Muscle layer of colon (tissue), 2 donors: ENCODE measurements at regions not wholly inside any gene's neighbourhood (a gene's known extent, or its start where the extent isn't known, plus 50 kb on each side); places are given as distances from the start of the nearest gene placed in this dataset.

Source experiments
- H3K27ac ChIP-seq: one replicate; pipeline ENCODE4 v1.7.0; 2013; ENCODE audit warnings: low read depth, mild to moderate bottlenecking, low read length, moderate library complexity
- H3K27me3 ChIP-seq, 2 donors: one replicate each; pipeline ENCODE4 v1.7.0; 2013; ENCODE audit warnings: low read length in 2 of 2, mild to moderate bottlenecking in 2 of 2; ENCODE audit not compliant: insufficient read depth in 2 of 2, control insufficient read depth in 1 of 2
- H3K36me3 ChIP-seq: one replicate; pipeline ENCODE4 v1.7.0; 2013; ENCODE audit warnings: mild to moderate bottlenecking, low read length; ENCODE audit not compliant: insufficient read depth
- H3K4me1 ChIP-seq: one replicate; pipeline ENCODE4 v1.7.0; 2013; ENCODE audit warnings: mild to moderate bottlenecking, low read length; ENCODE audit not compliant: insufficient read depth
- H3K4me3 ChIP-seq, 2 donors: one replicate each; pipeline ENCODE4 v1.7.0; 2013; ENCODE audit warnings: low read length in 2 of 2, low read depth in 1 of 2, mild to moderate bottlenecking in 1 of 2, moderate library complexity in 1 of 2
- H3K9ac ChIP-seq: one replicate; pipeline ENCODE4 v1.7.0; 2013; ENCODE audit warnings: low read length
- H3K9me3 ChIP-seq: one replicate; pipeline ENCODE4 v1.7.0; 2013; ENCODE audit warnings: mild to moderate bottlenecking, low read length
- donor health status: abdominal sarcoma.
- donor health status: Adenocarcinoma of cecum.

DNA sequence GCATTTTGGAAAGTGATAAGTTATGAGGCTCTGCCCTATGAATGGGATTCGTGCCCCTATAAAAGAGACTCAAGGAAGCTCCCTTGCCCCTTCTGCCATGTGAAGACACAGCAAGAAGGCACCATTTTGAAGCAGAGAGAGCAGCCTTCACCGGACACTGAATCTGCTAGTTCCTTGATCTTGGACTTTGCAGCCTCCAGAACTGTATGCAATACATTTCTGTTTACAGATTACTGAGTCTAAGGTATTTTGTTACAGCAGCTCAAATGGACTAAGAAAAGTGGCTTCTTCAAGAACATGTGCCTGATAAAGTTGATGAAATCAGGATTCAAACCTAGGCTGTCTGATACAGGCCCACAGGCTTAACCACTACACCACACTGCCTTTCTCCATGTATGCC is 131.6 kb upstream of the MAP3K1 start:
- Histone ChIP-seq H3K4me1 (no peaks in the 10 kb centered on the region), H3K4me3 (no peak overlapping the region), H3K27me3 (no peaks in the 10 kb centered on the region), H3K9me3 (no peaks in the 10 kb centered on the region), H3K36me3 (no peaks in the 10 kb centered on the region), H3K27ac (no peak overlapping the region), H3K9ac (no peak overlapping the region)

DNA sequence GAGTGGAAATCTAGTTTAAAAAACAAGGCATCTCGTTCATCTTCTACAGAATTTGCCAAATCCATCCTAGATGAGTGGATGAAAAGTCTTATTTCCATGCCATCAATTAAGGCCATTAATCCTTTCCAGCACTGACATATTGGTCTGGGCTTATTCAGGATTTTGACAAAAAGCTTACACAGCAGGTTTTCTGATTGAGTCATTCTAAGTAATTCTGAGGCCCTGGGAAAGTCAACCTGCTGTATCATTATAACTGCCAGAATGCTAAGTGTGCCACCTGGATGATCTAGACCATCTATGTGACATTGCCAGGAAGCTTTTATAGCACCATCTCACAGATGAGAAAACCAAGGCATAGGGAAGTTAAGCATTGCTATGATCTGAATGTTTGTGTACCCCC is 132.1 kb upstream of the MAP3K1 start:
- H3K4me3 ChIP-seq: no peak overlapping the region
- no peaks in the 10 kb centered on the region for H3K27me3 ChIP-seq
- H3K4me1 ChIP-seq: no peaks in the 10 kb centered on the region
- H3K9ac ChIP-seq: no peak overlapping the region
- no peaks in the 10 kb centered on the region for H3K9me3 ChIP-seq
- H3K36me3 ChIP-seq: no peaks in the 10 kb centered on the region
- H3K27ac ChIP-seq: no peak overlapping the region

DNA sequence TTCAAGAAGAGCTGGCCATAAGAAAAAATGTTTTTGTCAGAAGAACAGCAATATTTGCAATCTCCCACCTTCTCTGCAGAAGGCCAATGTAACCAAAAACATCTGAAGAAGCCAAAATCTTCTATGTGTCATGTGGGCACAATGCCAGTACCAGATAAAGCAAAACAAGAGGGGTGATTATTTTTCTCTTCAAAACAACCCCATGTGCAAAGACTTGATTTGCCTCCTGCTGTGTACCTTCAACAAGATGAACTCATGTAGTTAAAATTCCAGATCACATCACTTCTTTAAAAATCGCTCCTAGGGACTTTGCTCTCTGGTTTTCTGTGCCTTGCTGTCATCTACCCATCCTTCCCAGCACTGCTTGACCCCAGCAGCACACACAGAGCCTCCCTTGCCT is 134.0 kb upstream of the MAP3K1 start:
- no peaks in the 10 kb centered on the region for H3K36me3 ChIP-seq
- no peak overlapping the region for H3K9ac ChIP-seq
- no peak overlapping the region for H3K27ac ChIP-seq
- no peak overlapping the region for H3K4me3 ChIP-seq
- H3K27me3 ChIP-seq: no peaks in the 10 kb centered on the region
- no peaks in the 10 kb centered on the region for H3K9me3 ChIP-seq
- H3K4me1 ChIP-seq: no peaks in the 10 kb centered on the region

DNA sequence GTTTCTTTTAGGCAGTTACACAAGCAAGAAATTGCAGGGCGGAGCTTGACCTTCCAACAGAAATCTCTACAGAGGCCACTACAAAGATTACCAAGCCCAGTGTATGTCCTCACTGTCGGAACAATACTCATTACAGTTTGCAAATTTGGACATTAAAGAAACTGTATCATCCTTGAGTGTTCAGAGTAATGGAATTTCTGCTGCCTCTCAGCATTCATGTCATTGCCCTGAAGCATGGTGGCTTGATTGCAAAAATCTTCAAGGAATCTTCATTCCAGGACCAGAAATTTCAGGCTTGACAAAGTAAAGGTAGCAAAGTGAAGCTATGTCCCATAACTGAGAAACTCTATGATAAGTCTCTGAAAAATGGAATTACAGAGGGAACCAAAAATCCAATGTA is 134.6 kb upstream of the MAP3K1 start:
- no peak overlapping the region for H3K27ac ChIP-seq
- H3K4me3 ChIP-seq: no peak overlapping the region
- no peaks in the 10 kb centered on the region for H3K36me3 ChIP-seq
- H3K9me3 ChIP-seq: no peaks in the 10 kb centered on the region
- H3K4me1 ChIP-seq: no peaks in the 10 kb centered on the region
- H3K9ac ChIP-seq: no peak overlapping the region
- no peaks in the 10 kb centered on the region for H3K27me3 ChIP-seq

DNA sequence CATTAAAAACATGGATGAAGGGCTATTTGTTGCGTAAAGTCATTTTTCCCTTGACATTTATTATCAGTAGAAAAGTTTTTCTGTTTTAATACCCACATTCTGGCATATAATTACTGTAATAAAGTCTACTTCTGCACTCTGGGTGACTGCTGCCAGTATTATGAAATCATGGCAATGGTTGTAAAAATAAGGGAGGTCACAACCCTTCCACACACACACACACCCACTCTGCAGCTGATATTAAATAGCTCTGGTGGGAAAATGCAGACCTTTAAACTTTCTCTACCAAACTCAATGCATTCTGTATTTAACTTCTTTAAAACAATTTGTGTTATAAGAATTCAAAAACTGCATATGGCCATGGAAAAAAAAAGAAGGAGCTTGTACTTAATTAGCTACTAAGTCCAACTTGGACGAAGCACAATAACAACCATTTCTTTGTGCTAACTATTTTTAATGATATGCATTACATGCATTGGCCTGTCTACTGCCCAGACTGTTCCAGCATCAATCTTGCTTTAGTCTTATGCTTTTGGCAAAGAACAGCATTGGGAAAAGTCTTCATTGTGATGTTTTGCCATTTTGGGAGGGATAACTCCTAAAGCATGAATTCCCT is 137.6 kb upstream of the MAP3K1 start:
- Histone ChIP-seq H3K9me3 (no peaks in the 10 kb centered on the region), H3K4me1 (no peaks in the 10 kb centered on the region), H3K36me3 (no peaks in the 10 kb centered on the region), H3K9ac (no peak overlapping the region), H3K4me3 (no peak overlapping the region), H3K27ac (no peak overlapping the region), H3K27me3 (no peaks in the 10 kb centered on the region)

DNA sequence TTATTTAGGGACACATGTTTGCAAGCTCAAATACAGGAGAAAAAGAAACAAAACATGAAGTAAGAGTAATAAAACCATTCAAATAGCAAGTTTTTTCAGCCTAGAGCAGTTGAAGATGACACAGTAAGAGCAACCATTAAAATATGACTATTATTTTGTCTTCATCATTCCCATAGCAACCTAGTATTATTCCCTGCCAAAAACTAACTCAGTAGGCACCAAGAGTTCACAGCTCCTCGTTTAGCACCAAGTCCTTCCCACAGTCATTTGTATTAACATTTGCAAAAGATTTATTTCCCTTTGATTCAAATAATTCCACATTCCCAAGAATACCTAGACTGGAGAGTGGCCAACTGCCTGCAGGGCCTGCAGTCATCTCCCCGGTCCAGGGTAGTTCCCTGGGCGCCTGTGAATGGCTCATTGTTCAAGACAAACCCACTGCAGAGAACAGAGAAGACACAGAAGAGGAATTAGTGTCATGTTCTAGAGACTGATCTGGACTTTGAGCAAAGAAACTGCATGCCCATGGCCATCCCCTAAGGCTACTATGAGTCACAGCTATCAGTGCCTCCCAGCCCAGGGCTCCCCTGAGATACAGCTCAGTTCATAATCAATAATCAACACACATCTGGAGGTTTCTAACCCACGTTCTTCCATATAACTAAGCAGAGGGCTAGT is 139.1 kb upstream of the MAP3K1 start:
- Histone ChIP-seq H3K36me3 (no peaks in the 10 kb centered on the region), H3K4me1 (no peaks in the 10 kb centered on the region), H3K4me3 (no peak overlapping the region), H3K9me3 (no peaks in the 10 kb centered on the region), H3K27me3 (no peaks in the 10 kb centered on the region), H3K9ac (no peak overlapping the region), H3K27ac (no peak overlapping the region)

DNA sequence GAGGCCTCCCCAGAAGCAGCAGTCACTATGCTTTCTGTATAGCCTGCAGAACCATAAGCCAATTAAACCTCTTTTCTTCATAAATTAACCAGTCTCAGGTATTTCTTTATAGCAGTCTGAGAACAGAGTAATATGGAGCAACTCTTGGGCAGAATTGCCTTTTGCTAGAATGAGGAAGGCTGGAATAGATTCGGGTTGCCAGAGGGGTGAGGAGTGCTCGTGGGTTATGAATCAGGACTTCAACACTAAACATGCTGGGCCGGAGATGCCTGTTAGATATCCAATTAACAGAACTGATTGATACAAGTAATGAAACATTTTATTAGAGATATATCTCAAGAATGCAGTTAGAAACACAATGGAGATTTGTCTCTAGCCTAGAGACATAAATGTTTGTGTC is 140.9 kb upstream of the MAP3K1 start:
- Histone ChIP-seq H3K27me3 (no peaks in the 10 kb centered on the region), H3K27ac (no peak overlapping the region), H3K9ac (no peak overlapping the region), H3K36me3 (no peaks in the 10 kb centered on the region), H3K4me1 (no peaks in the 10 kb centered on the region), H3K9me3 (no peaks in the 10 kb centered on the region), H3K4me3 (no peak overlapping the region)

DNA sequence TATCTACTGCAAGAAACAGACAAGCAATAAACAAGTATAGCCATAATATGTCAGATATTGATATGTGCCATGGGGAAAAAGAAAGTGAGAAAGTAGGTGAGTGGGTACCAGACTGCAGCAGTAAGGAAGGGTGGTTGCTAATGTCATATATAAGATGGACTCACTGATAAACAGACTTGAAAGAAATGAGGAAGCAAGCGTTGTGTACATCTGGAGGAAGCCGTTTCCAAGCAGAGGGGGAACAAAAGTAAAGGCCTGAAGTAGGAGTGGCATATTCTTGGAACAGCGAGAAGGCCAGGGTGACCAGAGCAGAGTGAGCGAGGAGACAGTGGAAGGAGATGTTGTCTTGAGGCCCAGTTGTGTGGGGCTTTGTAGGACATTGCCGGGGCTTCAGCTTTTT is 142.2 kb upstream of the MAP3K1 start:
- Histone ChIP-seq H3K36me3 (no peaks in the 10 kb centered on the region), H3K9ac (no peak overlapping the region), H3K9me3 (no peaks in the 10 kb centered on the region), H3K4me1 (no peaks in the 10 kb centered on the region), H3K4me3 (no peak overlapping the region), H3K27ac (no peak overlapping the region), H3K27me3 (no peaks in the 10 kb centered on the region)

DNA sequence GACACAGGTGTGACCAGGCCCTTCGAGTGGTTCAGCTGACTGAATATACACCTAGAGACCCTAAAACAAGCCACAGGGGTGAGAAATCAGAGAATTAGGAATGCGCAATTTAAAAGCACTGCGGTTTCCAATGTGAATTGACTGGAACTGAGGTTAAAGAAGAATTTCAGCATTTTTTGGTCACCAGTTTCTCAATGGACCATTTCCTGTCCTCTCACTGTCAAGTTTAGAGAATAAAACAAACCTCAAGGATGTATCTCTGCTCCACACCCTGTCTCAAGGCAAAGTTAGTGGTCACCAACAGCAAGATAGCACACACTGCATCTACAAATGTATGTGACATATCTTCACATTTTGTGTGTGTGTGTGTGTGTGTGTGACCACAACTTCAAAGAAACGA is 143.8 kb upstream of the MAP3K1 start:
- Histone ChIP-seq H3K36me3 (no peaks in the 10 kb centered on the region), H3K9ac (no peak overlapping the region), H3K27ac (no peak overlapping the region), H3K4me1 (no peaks in the 10 kb centered on the region), H3K9me3 (no peaks in the 10 kb centered on the region), H3K4me3 (no peak overlapping the region), H3K27me3 (no peaks in the 10 kb centered on the region)

DNA sequence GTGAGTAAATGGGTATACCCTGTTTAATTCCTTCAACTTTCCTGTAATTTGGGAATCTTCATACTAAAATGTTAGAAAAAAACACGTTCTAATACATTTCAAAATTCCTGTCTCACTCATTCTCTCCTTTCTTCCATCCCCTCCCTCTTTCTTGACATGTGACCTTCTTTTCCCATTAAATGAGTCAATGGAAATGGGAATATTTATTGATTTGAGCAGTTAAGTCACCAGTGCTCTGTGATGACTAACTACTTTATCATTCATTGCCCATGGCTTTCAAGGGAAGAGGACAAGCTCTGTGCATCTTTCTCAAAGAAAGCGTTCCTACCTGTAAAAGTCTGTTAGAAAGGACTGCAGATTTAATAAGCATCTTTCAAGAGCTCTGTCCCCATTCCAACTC is 144.4 kb upstream of the MAP3K1 start:
- Histone ChIP-seq H3K4me1 (no peaks in the 10 kb centered on the region), H3K9ac (no peak overlapping the region), H3K36me3 (no peaks in the 10 kb centered on the region), H3K27ac (no peak overlapping the region), H3K4me3 (no peak overlapping the region), H3K9me3 (no peaks in the 10 kb centered on the region), H3K27me3 (no peaks in the 10 kb centered on the region)

DNA sequence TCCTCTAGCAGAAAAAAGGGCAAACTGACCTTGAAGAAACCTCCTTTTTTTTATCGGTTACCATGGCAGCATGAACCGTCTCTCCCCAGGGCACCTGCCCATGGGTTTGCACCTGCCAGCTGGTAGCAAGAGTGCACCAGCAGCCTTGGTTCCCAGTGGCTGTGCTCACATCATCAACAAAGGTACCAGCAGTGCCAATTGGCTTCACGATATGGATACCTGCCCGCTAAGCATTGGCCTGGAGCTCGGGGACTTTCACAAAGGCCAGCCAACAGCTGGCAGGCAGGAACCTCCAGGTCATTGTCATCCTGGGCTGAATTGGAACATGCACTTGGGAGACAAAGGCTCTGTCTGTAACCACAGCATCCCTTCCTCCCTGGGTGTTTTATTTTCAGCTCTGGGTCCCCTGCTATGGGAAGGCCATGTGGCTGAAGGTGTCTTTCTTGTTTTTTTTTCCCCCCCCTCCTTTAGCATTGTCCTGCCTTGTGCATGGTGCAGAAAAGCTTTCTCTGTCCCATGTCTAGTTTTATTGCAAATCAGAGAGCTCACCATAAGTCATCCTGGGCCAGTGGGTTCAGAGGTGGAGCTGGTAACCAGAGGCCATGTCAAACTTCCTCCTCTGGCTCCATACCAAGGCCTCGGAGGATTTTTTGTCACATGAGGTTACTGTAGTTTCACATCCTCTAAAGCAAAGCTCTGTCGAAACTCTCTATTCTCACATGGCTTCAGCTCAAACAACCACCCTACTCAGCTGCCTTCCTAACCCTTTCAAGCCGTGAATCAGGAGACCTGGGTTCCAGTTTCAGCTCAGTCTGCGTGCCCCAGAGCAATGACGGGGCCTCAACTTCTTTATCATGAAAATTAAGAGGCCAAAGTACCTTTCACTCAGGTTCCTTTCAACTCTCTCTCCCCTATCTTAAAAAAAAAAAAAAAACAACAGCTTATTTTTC is 145.5 kb upstream of the MAP3K1 start:
- no peaks in the 10 kb centered on the region for H3K4me1 ChIP-seq
- no peak overlapping the region for H3K4me3 ChIP-seq
- H3K27ac ChIP-seq: no peak overlapping the region
- no peaks in the 10 kb centered on the region for H3K36me3 ChIP-seq
- no peak overlapping the region for H3K9ac ChIP-seq
- H3K9me3 ChIP-seq: no peaks in the 10 kb centered on the region
- H3K27me3 ChIP-seq: no peaks in the 10 kb centered on the region
